HepG2 (cell line): ENCODE measurements at regions not wholly inside any gene's neighbourhood (a gene's known extent, or its start where the extent isn't known, plus 50 kb on each side); places are given as distances from the start of the nearest gene placed in this dataset.

Source experiments
- ATAC-seq: fragments of 200-7000 bp; cut with Tn5 transposase; 3 replicates; pipeline ENCODE4 v1.9.1; 2020; ENCODE audit warnings: mild to moderate bottlenecking, moderate library complexity
- BruUV-seq: library from RNA; stranded (reverse); fragments of 400-500 nt; replicated peaks from 2 replicates; lab custom pipeline; 2021; lab: Mats Ljungman, UMichigan
- CTCF ChIA-PET: fragments of 300-600 bp; formaldehyde crosslinking; extraction: SDS; loops from one replicate; lab custom pipeline; 2021; ENCODE audit warnings: low total read pairs, inconsistent platforms, low intra/inter-chr PET ratio; lab: Yijun Ruan, JAX
- POLR2A ChIA-PET: fragments of 350-600 bp; sonication (Branson Sonifier 250); formaldehyde crosslinking; loops from one replicate; lab custom pipeline; 2020; ENCODE audit warnings: antibody characterized with exemption, inconsistent platforms; lab: Yijun Ruan, JAX
- DNase-seq: peaks from one replicate; pipeline ENCODE4 v3.0.0-alpha.2; 2015; ENCODE audit warnings: low spot score
- FAIRE-seq: peaks from 3 replicates; lab custom pipeline; 2011; peaks lifted over from hg19 to GRCh38; lab: Jason Lieb, UNC
- H2AFZ ChIP-seq: one replicate; pipeline ENCODE4 v1.6.1; 2011; ENCODE audit warnings: low read length, inconsistent platforms
- H3K27ac ChIP-seq: fragments of 300-600 bp; 3 replicates; pipeline ENCODE4 v1.8.0; 2011; ENCODE audit warnings: mixed run types, mild to moderate bottlenecking, mixed read lengths, low read length, inconsistent platforms; ENCODE audit not compliant: insufficient read depth; ENCODE audit errors: extremely low read length
- H3K27me3 ChIP-seq, 2 experiments: fragments of 200-600 bp in 1 of 2; 2 replicates in 1 of 2; 3 replicates in 1 of 2; pipeline versions ENCODE4 v1.6.0 to v1.8.0; 2011; ENCODE audit warnings: low read length in 2 of 2, mild to moderate bottlenecking in 2 of 2, moderate library complexity in 2 of 2, inconsistent platforms in 1 of 2; ENCODE audit not compliant: insufficient read depth in 2 of 2, control insufficient read depth in 1 of 2
- H3K36me3 ChIP-seq, 2 experiments: fragments of 200-600 bp in 1 of 2; replicated peaks in 1 of 2; 2 replicates in 1 of 2; 3 replicates in 1 of 2; pipeline versions ENCODE4 v1.5.1 to v1.8.0; 2011; ENCODE audit warnings: low read length in 2 of 2, inconsistent platforms in 1 of 2; ENCODE audit not compliant: insufficient read depth in 2 of 2, control insufficient read depth in 1 of 2
- H3K4me1 ChIP-seq: 2 replicates; pipeline ENCODE4 v1.5.1; 2012; ENCODE audit warnings: low read length, inconsistent platforms; ENCODE audit not compliant: insufficient read depth
- H3K4me2 ChIP-seq: 2 replicates; pipeline ENCODE4 v1.6.0; 2011; ENCODE audit warnings: low read depth, low read length, inconsistent platforms
- H3K4me3 ChIP-seq, 3 experiments: fragments of 200-600 bp in 1 of 3; sonication (generic), shearing (Covaris generic) in 1 of 3; replicated peaks in 1 of 3; 2 replicates each; pipeline ENCODE4 v1.5.1; 2011 to 2016; ENCODE audit warnings: low read length in 3 of 3, inconsistent platforms in 2 of 3, low read depth in 2 of 3, mild to moderate bottlenecking in 2 of 3, control low read depth in 1 of 3, mixed read lengths in 1 of 3; ENCODE audit not compliant: insufficient read depth in 1 of 3
- H3K79me2 ChIP-seq: one replicate; pipeline ENCODE4 v1.6.1; 2011; ENCODE audit warnings: low read length, inconsistent platforms; ENCODE audit not compliant: insufficient read depth
- H3K9ac ChIP-seq: 2 replicates; pipeline ENCODE4 v1.6.0; 2011; ENCODE audit warnings: mild to moderate bottlenecking, low read depth, low read length, inconsistent platforms; ENCODE audit not compliant: insufficient read depth
- H3K9me3 ChIP-seq: 2 replicates; pipeline ENCODE4 v1.5.1; 2012; ENCODE audit warnings: mild to moderate bottlenecking, low read length
- H4K20me1 ChIP-seq: 2 replicates; pipeline ENCODE4 v1.6.0; 2011; ENCODE audit warnings: inconsistent platforms, mild to moderate bottlenecking, low read length, moderate library complexity; ENCODE audit not compliant: insufficient read depth
- DR1 ChIP-seq: sonication (generic); formaldehyde crosslinking; IDR thresholded peaks from 2 replicates; pipeline ENCODE4 v1.8.0; 2021; ENCODE audit warnings: mild to moderate bottlenecking, missing genetic modification reagents, inconsistent platforms
- MEF2D ChIP-seq: sonication (generic); formaldehyde crosslinking; IDR thresholded peaks from 2 replicates; pipeline ENCODE4 v1.5.1; 2020; ENCODE audit warnings: mild to moderate bottlenecking, missing genetic modification reagents
- MTF1 ChIP-seq: sonication (generic); formaldehyde crosslinking; IDR thresholded peaks from 2 replicates; pipeline ENCODE4 v1.5.0; 2020; ENCODE audit warnings: missing genetic modification reagents
- NAIF1 ChIP-seq: sonication (generic); formaldehyde crosslinking; IDR thresholded peaks from 2 replicates; pipeline ENCODE4 v1.5.0; 2020; ENCODE audit warnings: mild to moderate bottlenecking, missing genetic modification reagents, borderline replicate concordance
- TBP ChIP-seq: sonication (generic); formaldehyde crosslinking; IDR thresholded peaks from 2 replicates; pipeline ENCODE4 v1.5.0; 2020; ENCODE audit warnings: missing genetic modification reagents
- ZNF12 ChIP-seq: sonication (generic); formaldehyde crosslinking; IDR thresholded peaks from 2 replicates; pipeline ENCODE4 v1.5.0; 2020; ENCODE audit warnings: missing genetic modification reagents
- ZNF274 ChIP-seq: sonication (generic); formaldehyde crosslinking; IDR thresholded peaks from 2 replicates; pipeline ENCODE4 v1.5.1; 2020; ENCODE audit warnings: mild to moderate bottlenecking, missing genetic modification reagents
- ZNF510 ChIP-seq: sonication (generic); formaldehyde crosslinking; IDR thresholded peaks from 2 replicates; pipeline ENCODE4 v1.4.0; 2020; ENCODE audit warnings: low read depth, mild to moderate bottlenecking, missing genetic modification reagents
- ZNF720 ChIP-seq: sonication (generic); formaldehyde crosslinking; IDR thresholded peaks from 2 replicates; pipeline ENCODE4 v1.4.0; 2020; ENCODE audit warnings: missing genetic modification reagents
- WGBS: methylation state at CpG from one replicate; pipeline ENCODE4 v1.1.6; 2017; ENCODE audit warnings: low lambda C conversion rate; 5-methylcytosine and 5-hydroxymethylcytosine counted together
- in situ Hi-C: cut with HindIII; loops from 2 replicates; pipeline ENCODE4 v1.10.0; 2017; ENCODE audit warnings: low pct_unique_long_range_greater_than_20kb; ENCODE audit not compliant: extremely low pct_ligation_motif_present
- intact Hi-C: fragments of 100-400 bp; cut with micrococcal nuclease; formaldehyde crosslinking; loops from one replicate; pipeline ENCODE4 v1.10.0; 2022; ENCODE audit not compliant: unreplicated experiment
- TF ChIP-seq, protein P1 (sequence below): IDR thresholded peaks from 2 replicates; pipeline ENCODE4 v1.6.1; 2018; ENCODE audit warnings: missing genetic modification reagents

- in situ Hi-C loops, result no loop called here
- ATAC-seq, result no peak
- no peak overlapping the region for H3K4me2 ChIP-seq
- no peak for DNase-seq
- H3K36me3 ChIP-seq, result no peaks in the 10 kb centered on the region
- ChIA-PET CTCF (no interaction called here), POLR2A (no interaction called here)
- WGBS, result 100% methylated on average over 1 of the region's 1 CpG
- no peaks in the 10 kb centered on the region for H4K20me1 ChIP-seq
- H2AFZ ChIP-seq, result no peak overlapping the region
- no peak overlapping the region for H3K9ac ChIP-seq
- TF ChIP-seq ZNF274 (CRISPR knock-in tag) (no peak), DR1 (CRISPR knock-in tag) (no peak), ZNF720 (no peak), NAIF1 (CRISPR knock-in tag) (no peak), ZNF510 (CRISPR knock-in tag) (no peak)
- intact Hi-C loops, result no loop called here
- no TSS peak for BruUV-seq
- peaks cover 11% of the 10 kb centered on the region for H3K4me1 ChIP-seq
- no peak overlapping the region for H3K27ac ChIP-seq
- H3K4me3 ChIP-seq, result no peak overlapping the region
- H3K79me2 ChIP-seq, result no peaks in the 10 kb centered on the region
- H3K27me3 ChIP-seq, result no peaks in the 10 kb centered on the region
- no peaks in the 10 kb centered on the region for H3K9me3 ChIP-seq
- no peak for FAIRE-seq
Measured at GRCh38 chr18:39424261-39424660, 1858.7 kb upstream of the CELF4 start.

DNA sequence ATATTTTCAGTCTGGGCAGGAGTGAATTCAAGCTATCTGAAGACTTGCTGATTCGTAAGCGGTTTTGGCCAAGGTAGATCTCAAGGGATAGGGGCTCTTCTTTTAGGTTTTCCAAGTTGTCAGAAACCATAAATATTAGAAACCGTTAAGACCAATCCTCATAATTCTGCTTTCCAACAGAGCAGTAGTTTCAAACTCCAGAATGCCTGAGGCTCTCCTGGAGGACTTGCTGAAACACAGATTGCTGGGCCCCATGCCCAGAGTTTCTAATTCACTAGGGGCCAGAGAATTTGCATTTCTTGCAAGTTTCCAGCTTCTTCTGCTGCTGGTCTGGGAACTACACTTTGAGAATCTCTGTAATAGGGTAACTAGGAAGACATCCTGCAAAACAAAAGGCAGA, 1855.7 kb upstream of the CELF4 start:
- Histone ChIP-seq H3K4me3 (no peak overlapping the region), H3K9ac (no peak overlapping the region), H3K4me2 (no peak overlapping the region), H2AFZ (no peak overlapping the region), H3K9me3 (no peaks in the 10 kb centered on the region), H3K27me3 (no peaks in the 10 kb centered on the region), H3K27ac (no peak overlapping the region), H4K20me1 (no peaks in the 10 kb centered on the region), H3K4me1 (peaks cover 25% of the 10 kb centered on the region), H3K79me2 (no peaks in the 10 kb centered on the region), H3K36me3 (no peaks in the 10 kb centered on the region)
- no peak for ATAC-seq
- intact Hi-C loops, result no loop called here
- DNase-seq, result no peak
- in situ Hi-C loops, result no loop called here
- 98% methylated on average over 3 of the region's 3 CpGs for WGBS
- no peak for FAIRE-seq
- TF ChIP-seq MEF2D (CRISPR knock-in tag) (no peak), ZNF12 (CRISPR knock-in tag) (no peak), MTF1 (no peak), TBP (CRISPR knock-in tag) (no peak)
- TF ChIP-seq, protein P1, sequence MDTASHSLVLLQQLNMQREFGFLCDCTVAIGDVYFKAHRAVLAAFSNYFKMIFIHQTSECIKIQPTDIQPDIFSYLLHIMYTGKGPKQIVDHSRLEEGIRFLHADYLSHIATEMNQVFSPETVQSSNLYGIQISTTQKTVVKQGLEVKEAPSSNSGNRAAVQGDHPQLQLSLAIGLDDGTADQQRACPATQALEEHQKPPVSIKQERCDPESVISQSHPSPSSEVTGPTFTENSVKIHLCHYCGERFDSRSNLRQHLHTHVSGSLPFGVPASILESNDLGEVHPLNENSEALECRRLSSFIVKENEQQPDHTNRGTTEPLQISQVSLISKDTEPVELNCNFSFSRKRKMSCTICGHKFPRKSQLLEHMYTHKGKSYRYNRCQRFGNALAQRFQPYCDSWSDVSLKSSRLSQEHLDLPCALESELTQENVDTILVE, result no peak
- BruUV-seq, result no TSS peak
- ChIA-PET CTCF (no interaction called here), POLR2A (no interaction called here)
